Right lobe of liver (tissue), 4 donors: ENCODE measurements at regions not wholly inside any gene's neighbourhood (a gene's known extent, or its start where the extent isn't known, plus 50 kb on each side); places are given as distances from the start of the nearest gene placed in this dataset.

ENCODE experiments used
- CTCF ChIP-seq, 4 donors: fragments of 200-600 bp in 3 of 4; fragments of 450-650 bp in 1 of 4; IDR thresholded peaks; one replicate each; pipeline versions ENCODE4 v1.5.1 to v1.8.0; 2016 to 2022; ENCODE audit warnings: antibody characterized with exemption in 4 of 4, mild to moderate bottlenecking in 2 of 4
- POLR2A ChIP-seq: fragments of 450-650 bp; IDR thresholded peaks from one replicate; pipeline ENCODE4 v1.6.1; 2017; ENCODE audit warnings: antibody characterized with exemption, mild to moderate bottlenecking
- donor health status: DM: no; HTN: no; CAD: no.
- donor health status: DM: no; HTN: no; CAD: no.
- donor health status: DM: no; HTN: yes; CAD: no.

GRCh38 chr4:177964693-177965168 lies 522.5 kb upstream of the AGA start:
- TF ChIP-seq POLR2A, result no peak
- no peak for TF ChIP-seq CTCF (IDR thresholded peaks at IDR 0.05)
